ENCODE measurements at regions not wholly inside any gene's neighbourhood (a gene's known extent, or its start where the extent isn't known, plus 50 kb on each side); places are given as distances from the start of the nearest gene placed in this dataset.

DNA sequence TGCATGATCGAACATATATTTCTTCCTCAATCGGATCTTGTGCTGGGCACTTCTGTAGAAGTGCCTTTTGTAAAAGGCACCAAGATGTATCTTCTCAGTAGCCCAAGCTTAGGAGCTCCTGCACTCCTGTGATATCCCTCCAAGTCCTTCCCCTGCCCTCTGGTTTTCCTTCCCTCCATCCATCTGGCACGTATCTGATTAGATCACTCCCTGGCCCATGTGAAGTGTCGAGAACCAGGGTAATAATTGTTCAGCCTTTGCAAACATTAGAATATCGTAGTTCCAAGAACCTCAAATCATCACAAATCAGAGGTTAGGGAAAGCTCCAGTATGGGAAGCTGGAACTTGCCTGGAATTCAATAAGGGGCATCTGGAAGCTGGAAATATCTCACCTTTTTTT is 221.1 kb upstream of the AUTS2 start:
- TF ChIP-seq, protein P1, sequence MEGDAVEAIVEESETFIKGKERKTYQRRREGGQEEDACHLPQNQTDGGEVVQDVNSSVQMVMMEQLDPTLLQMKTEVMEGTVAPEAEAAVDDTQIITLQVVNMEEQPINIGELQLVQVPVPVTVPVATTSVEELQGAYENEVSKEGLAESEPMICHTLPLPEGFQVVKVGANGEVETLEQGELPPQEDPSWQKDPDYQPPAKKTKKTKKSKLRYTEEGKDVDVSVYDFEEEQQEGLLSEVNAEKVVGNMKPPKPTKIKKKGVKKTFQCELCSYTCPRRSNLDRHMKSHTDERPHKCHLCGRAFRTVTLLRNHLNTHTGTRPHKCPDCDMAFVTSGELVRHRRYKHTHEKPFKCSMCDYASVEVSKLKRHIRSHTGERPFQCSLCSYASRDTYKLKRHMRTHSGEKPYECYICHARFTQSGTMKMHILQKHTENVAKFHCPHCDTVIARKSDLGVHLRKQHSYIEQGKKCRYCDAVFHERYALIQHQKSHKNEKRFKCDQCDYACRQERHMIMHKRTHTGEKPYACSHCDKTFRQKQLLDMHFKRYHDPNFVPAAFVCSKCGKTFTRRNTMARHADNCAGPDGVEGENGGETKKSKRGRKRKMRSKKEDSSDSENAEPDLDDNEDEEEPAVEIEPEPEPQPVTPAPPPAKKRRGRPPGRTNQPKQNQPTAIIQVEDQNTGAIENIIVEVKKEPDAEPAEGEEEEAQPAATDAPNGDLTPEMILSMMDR (conservative IDR thresholded peaks at IDR 0.05 in 1 of 2, IDR thresholded peaks at IDR 0.05 in 1 of 2; ENCODE audit: low read depth in 1 of 2, low read length in 2 of 2): no peak
- no peak for TF ChIP-seq EZH2 (IDR thresholded peaks at IDR 0.05; ENCODE audit: low read length, missing control alignments)

Data from fibroblast of lung (primary cell).